NCI-H510A (cell line): ENCODE measurements at regions not wholly inside any gene's neighbourhood (a gene's known extent, or its start where the extent isn't known, plus 50 kb on each side); places are given as distances from the start of the nearest gene placed in this dataset.
"Not testable (repeated sequence)": the region's sequence is repeated elsewhere in the genome, so short reads cannot be mapped to it uniquely, and the experiment has no call there.

Experiments
- DNase-seq: peaks from one replicate; lab custom pipeline; 2025; lab: John Stamatoyannopoulos, UW

DNA sequence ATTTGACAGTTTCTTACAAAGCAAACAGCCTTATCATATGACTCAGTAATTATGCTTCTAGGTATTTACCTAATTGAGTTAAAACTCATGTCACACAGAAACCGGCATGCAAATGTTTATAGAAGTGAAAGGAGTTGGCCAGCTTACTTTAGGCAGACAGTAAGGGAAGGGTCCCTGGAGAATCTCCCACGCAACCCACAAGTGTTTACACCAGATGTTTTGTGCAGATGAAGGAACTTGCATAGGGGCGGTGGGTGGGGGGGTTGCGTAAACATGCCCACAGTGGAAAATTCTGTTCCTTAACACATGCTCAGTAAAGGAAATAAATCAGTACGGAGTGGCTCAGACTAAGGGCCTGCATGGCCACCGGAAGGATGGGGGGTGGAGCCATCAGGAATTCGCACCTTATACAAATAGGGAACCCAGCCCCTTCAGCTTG lies 330.5 kb upstream of the AADAT start:
- DNase-seq, result no peak

DNA sequence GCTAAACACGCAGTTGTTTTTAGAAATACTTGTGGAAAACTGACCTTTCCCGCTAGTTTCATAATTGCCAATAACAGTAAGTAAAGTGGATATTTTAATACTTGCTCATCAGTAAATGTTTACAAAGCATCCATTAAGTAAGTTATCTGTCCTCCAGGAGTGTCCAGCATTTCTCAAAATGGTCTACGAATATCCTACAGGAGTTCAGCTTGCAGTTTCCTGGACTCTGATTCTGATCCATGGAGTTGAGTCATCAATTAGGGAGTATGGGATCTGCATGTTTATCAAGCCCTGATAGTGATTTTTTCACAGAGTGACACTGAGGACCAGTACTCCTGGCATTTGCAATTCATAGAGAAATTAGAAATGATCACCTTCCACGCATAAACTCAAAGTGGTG lies 325.2 kb upstream of the AADAT start:
- no peak for DNase-seq

GRCh38 chr4:170414360-170414759 lies 324.6 kb upstream of the AADAT start:
- DNase-seq, result no peak

GRCh38 chr4:170413951-170414350 lies 324.2 kb upstream of the AADAT start:
- no peak for DNase-seq

DNA sequence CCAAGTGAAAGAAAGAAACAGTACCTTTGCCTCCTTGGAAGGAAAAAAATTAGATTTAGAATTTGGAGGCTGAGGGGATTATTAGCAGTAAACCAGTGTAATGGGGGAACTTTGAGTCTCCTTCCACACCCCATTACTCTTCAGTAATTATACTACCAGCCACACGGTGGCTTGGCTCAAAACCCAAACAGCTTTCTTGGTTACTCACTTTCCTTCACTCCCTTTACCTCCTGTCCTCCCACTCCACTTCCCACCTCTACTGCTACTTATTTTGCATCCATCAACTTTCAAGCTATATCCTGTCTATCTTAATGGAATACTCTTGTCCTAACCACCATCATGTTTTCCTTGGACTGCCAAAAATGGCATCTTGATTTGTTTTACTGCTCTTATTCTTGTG lies 310.6 kb upstream of the AADAT start:
- DNase-seq, result no peak

DNA sequence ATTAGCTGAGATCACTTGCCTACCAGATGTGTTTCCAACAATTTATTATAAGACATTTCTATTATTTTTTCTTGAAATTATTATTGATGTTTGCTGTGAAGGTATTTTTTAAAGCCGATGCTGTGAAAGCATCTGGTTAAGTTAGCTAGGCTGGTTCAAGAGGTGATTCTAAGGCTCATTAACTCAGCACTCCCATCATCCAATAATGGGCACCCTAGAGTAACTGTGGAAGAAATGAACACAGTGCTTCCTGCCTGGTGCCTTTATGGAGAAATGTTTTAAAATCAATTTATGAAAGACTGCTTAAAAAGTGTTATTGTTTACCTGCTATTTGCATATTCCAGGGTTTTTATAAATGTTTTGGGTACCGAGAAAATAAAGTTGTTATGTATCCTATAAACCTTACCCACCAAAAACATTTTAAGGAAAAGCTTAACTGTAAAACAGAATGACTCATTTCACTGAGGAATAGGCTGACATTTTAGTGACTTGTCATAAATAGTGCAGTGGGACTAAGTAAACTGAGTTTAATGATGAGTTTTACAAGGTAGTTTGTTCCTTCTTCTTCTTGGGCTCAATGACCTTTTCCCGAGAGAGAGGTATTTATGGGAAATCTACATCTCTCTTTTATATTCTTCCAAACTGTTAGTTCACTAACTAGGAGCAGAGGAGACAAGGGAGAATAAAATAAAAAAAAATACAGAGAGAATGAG lies 310.0 kb upstream of the AADAT start:
- no peak for DNase-seq

DNA sequence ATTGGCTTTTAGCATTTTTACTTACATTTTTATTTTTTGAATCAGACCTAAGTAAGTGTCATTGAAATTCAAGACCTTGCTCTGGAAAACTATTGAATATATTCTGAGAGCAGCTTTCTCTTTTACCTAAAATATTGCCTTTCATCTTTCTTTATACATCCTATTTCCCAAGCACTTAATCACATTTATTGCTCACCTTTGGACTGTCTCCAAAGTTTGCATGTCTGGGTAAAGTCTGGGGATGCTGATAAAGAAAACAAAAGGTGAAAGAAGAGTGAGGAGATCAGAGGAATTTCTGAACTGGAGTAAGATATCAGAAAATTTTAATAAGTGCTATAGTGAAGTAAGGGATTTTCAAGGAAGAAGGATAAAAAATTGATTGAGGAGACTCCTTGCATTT lies 308.5 kb upstream of the AADAT start:
- DNase-seq, result no peak

DNA sequence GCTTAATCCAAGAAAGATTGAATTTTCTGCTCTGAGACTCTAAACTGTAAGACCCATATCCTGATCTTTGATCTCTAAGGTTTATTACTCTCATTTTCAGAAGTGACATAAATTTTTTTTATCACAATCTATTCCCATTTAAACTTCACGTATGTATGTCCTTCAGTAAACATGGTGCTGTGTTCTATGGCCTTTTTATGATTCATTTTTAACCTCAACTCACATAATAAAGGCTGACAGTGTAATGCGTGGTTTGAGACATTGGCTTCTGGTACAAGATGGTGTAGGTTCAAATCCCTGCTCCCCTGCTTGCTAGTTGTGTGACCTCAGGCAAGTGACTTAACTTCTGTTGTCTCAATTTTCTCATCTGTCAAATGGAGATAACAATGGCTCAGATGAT lies 306.0 kb upstream of the AADAT start:
- DNase-seq, result no peak

DNA sequence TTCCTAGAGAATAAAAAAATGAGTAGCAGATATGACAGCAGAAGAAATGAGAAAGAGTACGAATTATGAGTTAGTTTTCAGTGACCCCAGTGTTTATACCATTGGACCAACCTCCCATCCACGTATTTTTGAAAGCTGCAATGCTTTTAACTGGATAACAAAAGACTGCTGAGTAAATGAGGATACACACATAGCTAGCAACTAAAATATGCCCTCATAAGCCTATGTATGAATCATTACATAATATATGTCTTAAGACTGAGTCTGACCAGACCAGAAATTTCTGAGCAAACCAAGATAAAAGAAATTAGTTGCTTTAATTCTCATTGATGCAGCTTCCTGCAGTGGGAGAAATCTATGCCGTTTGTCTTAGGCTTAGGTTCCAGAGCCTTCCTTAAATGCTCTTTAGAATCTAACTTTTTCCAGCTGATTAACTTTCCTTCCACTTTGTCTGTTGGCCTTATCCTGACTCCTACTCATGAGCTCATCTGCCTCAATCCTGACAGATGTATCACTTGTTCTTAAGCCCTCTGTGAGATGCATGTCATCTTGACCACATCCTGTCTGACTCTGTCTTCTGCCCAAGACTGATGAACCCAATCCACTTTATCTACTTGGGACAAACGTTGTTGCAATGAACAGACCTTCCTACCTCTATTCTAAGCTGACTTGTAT lies 301.4 kb upstream of the AADAT start:
- no peak for DNase-seq

DNA sequence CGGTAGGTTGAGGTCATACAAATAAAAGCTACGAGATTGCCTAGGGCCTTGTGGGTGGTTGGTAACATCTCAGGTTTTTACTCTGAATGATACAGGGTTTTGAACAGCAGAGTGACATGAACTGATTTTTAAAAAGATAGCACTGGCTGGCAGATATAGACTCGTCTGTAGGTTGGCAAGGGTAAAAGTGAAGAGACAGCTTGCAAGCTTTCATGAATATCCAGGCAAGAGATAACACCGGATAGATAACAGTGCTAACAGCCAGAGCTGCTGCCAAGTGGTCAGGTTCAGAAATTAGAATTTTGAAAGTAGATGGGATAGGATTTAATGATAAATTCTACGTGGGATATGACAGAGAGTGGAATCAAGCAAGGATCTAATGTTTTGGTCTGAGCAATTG lies 299.7 kb upstream of the AADAT start:
- no peak for DNase-seq

GRCh38 chr4:170388255-170388654 lies 298.5 kb upstream of the AADAT start:
- DNase-seq, result no peak

DNA sequence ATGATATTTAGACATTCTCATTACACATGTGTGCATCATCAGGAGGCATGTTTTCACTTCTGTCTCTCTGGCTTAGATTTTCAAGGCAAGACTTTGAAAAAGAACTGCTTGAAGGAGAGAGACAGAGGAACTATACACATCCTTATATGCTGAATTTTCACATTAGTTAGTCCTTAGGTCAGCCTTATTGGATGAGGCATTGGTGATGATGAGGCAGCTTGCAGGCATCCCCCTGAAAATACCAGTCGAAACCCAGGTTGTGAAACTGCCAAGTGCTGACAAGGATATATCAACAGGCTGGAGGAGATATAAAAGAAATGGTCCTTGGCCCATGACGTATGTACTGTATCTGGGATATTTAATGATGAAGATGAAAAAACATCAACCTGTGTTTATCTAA lies 297.2 kb upstream of the AADAT start:
- DNase-seq, result no peak

DNA sequence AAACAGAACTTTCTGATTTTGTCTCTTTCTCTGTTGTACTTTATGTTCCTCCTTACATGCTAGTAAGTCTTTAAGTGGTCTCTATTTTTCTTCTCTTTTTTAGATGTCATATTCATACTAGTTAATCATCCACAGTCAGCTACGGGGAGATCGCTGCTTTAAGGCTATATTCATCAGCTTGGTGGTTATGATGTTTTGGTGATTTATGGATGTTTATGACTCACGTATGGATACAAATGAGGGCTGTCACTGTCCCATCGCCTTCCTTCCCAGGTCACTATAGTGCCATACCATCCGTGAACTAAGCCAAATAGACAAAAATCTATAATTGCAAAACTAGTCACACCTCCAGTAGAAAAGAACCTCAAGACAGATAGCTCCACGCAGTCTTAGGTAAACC lies 296.8 kb upstream of the AADAT start:
- no peak for DNase-seq

- no peak for DNase-seq
Observed at GRCh38 chr4:170374770-170375169, 285.0 kb upstream of the AADAT start.

DNA sequence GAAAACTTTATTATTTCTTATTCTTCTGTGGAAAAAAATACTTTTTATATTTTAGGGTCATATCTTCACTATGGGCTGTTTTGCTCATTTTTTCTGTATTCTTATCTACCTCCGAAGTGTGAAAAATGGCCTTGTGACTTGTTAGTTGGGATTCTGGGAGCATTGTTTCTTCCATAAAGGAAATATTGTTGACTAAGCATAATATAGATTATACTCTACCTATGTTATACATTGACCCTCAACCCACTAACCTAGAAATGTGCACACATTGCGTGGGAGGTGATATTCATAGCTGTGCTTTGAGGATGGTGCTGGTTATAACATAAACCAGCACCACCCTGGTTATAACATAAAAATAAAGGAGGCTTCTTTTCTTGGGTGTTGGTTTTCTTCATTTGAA lies 259.2 kb upstream of the AADAT start:
- DNase-seq, result no peak

DNA sequence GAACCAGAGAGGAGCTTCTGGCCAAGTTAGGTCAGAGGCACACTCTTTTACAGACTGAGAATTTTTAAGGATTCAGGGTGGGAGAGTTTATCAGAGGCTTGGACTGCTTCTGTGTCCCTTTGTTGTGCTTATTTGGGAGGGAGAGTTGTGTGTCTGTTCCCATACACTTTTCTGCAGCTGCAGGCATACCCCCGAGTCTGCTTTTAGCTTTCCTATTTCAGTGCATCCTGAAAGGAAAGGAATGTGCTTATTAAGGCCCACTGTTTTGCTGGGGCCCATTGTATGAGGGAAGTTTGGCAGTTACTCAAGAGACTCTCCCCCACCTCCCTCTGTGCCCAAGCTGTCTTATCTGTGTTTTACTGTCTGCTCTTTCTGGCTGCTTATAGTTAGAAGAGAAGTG lies 257.4 kb upstream of the AADAT start:
- not testable (repeated sequence) for DNase-seq

DNA sequence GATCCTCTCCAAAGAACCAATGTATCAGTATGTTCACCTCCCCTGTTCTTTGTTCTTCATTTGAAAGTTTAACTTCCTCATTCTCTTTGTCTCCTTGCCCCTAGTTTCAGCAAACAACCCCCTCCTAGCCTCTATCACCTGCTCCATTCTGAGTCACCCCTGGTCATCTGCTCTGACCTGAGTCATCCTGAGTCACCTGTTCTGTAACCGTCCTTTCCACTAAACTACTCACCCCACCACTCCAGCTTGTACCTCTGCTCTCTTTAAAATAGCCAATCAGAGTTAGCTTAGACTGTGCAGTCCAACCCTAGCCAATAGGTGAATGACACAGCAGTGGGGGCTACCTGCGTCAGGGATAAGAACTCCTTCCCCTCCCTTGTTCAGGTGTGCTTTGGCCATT lies 249.8 kb upstream of the AADAT start:
- no peak for DNase-seq

DNA sequence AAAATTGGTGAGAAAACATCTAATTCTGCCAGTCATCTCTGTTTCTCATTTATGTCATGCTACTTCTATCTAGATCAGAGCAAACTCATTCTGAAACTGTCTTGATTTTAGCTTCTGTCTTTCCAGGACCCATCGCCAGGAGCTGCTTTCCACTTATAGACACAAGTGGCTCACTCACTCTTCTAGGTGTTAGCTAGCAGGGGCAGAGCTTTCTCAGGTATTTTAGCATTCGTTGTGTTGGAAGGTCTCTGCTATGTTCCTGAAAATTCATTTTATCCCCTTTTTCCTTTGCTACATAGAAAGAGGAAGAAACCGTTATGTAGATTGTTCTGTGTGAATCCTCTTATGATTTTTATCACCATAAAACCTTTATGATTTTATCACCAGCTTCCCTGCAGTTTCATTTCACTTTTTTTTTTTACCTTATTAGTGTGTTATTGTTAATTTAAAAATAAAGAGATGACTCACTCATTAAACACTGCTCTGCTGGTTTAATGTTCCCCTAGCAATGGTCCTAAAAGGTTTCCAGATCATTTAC lies 246.6 kb upstream of the AADAT start:
- DNase-seq, result no peak

- DNase-seq, result no peak
Observed at GRCh38 chr4:170325599-170325998, 235.8 kb upstream of the AADAT start.

DNA sequence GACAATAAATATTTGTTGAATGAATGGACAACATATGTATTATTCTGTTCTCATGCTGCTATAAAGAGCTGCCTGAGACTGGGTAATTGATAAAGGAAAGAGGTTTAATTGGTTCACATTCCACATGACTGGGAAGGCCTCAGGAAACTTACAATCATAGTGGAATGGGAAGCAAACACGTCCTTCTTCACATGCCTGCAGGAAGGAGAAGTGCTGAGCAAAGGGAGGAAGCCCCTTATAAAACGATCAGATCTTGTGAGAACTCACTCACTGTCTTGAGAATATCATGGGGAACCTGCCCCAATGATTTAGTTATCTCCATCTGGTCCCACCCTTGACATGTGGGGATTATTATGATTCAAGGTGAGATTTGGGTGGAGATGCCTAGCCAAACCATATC lies 233.9 kb upstream of the AADAT start:
- DNase-seq, result no peak

DNA sequence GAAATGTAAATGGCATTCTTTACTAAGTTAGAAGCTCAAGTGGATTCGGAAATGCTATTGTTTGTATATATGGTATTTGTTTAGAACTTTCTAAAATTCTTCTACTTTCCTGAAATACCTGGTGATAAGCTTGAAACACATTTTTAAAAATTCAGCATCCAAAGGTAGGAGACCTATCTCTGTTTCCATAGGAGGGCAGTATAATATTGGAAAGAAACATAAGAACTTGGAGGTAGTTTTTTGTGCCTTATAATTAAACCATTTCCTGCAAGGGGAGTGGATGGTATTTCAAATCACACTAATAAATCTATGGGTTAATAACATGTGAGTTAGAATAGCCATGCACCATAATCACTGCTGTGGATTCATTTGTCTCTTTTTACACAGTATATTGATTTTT lies 217.4 kb upstream of the AADAT start:
- no peak for DNase-seq

GRCh38 chr4:170306208-170306607 lies 216.5 kb upstream of the AADAT start:
- no peak for DNase-seq

GRCh38 chr4:170305627-170306026 lies 215.9 kb upstream of the AADAT start:
- no peak for DNase-seq

DNA sequence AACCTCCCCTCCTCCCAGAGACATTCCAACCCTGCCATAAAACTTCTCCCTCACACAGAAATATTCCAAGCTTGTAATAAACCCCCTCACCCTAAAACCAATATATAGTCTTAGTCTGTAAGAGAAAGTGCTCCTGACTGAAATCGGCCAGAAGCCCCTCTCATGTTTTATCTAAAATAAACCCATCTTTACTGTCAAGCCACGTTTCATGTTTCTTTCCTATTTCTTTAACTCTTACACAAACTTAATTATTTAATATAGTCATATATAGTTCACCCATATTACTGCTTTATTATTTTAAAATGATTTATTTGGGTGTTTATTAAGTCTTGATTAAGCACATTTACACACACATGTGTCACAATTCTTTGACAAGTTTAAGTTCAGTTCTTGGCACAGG lies 191.3 kb upstream of the AADAT start:
- DNase-seq, result no peak
